Activated naive CD8-positive, alpha-beta T cell (primary cell): ENCODE measurements at regions not wholly inside any gene's neighbourhood (a gene's known extent, or its start where the extent isn't known, plus 50 kb on each side); places are given as distances from the start of the nearest gene placed in this dataset.
"Not testable (repeated sequence)": the region's sequence is repeated elsewhere in the genome, so short reads cannot be mapped to it uniquely, and the experiment has no call there.

Experiments used
- H3K27ac Mint-ChIP-seq: one replicate; pipeline ENCODE4 v1.8.0; 2021; ENCODE audit warnings: mixed read lengths
- H3K27me3 Mint-ChIP-seq: one replicate; pipeline ENCODE4 v1.8.0; 2021; ENCODE audit warnings: mixed read lengths
- H3K36me3 Mint-ChIP-seq: one replicate; pipeline ENCODE4 v1.8.0; 2021; ENCODE audit warnings: mixed read lengths
- H3K4me1 Mint-ChIP-seq: one replicate; pipeline ENCODE4 v1.8.0; 2021; ENCODE audit warnings: low read depth, mixed read lengths
- H3K4me3 Mint-ChIP-seq: one replicate; pipeline ENCODE4 v1.8.0; 2021; ENCODE audit warnings: mild to moderate bottlenecking, mixed read lengths
- H3K9me3 Mint-ChIP-seq: one replicate; pipeline ENCODE4 v1.8.0; 2021; ENCODE audit warnings: low read depth, mixed read lengths

DNA sequence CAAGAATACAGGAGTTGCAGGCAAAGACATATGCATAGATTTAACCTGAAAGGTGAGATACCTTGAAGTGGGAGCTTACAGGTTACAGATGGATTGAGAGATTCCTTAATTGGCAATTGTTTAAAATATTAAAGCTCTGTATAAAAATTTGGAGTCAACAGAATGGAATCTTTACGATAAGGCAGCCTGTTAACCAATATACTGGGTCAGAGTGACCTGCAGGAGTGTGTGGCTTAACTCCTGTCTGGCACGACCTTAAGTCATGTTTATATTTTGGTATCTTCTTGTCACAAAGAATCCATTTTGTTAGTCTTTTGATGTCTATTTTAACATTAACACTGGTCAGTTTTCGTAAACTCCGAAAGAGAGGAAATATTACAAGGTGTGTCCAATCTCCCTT, 1058.2 kb upstream of the CRIM1 start:
- no peaks in the 10 kb centered on the region for H3K36me3 Mint-ChIP-seq
- H3K27ac Mint-ChIP-seq: no peak overlapping the region
- H3K4me1 Mint-ChIP-seq: no peaks in the 10 kb centered on the region
- no peaks in the 10 kb centered on the region for H3K9me3 Mint-ChIP-seq
- no peaks in the 10 kb centered on the region for H3K27me3 Mint-ChIP-seq
- H3K4me3 Mint-ChIP-seq: no peak overlapping the region

DNA sequence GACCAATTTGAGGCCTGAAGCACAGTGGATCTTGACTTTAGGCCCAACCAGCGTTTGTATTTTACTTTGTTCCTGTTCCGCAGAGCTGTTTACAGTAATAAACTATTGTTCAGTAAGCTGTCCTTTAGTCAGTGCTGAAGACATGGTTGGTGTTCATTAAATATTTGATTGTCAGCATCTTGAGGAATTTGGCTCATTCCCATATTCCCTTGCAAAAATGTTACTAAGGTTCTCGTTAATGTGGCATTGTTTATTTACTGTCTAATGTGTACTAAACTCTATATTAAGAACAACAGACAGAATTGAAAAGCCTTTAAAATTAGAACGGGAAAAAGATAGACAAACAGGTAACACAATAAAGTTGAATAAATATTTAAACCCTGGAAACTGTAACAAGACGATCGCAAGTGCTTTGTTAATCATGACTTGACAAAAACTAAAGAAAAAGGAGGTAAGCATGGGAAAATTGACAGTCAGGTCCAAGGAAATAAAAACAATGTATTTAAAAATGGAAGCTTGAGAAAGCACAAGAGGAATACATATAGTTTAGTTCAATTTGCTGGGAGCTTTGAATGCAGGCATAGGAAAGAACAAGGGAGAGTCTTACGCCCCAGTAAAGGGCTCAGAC, 1060.8 kb upstream of the CRIM1 start:
- Mint-ChIP-seq H3K4me3 (no peak overlapping the region), H3K27ac (no peak overlapping the region), H3K36me3 (no peaks in the 10 kb centered on the region), H3K27me3 (no peaks in the 10 kb centered on the region), H3K4me1 (no peaks in the 10 kb centered on the region), H3K9me3 (peaks cover 6% of the 10 kb centered on the region)

DNA sequence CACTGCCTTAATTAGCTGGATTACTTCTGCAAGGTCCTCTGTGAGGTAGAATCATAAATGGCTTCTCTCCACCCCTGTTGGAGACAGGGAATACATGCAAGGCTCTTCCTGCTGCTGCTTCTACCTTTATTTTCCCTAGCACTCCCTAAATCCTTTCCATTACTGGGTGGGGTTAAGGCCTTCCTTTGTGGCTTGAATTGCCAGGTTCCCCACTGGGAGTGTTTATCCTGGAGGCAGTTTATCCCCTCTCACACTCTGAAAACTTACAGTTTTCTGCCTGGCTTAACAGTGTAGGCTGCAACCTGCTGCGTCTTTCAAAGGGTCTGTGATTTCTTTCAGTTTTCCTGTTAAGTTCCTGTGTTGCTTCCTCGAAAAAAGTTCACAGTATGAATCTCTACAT, 1062.3 kb upstream of the CRIM1 start:
- H3K36me3 Mint-ChIP-seq: no peaks in the 10 kb centered on the region

GRCh38 chr2:35292199-35292598, 1063.4 kb upstream of the CRIM1 start:
- Mint-ChIP-seq H3K4me3 (no peak overlapping the region), H3K27ac (no peak overlapping the region), H3K27me3 (no peaks in the 10 kb centered on the region), H3K36me3 (no peaks in the 10 kb centered on the region), H3K9me3 (peaks cover 9% of the 10 kb centered on the region), H3K4me1 (no peaks in the 10 kb centered on the region)

More for the DNA sequence above, 1062.3 kb upstream of the CRIM1 start:
- Mint-ChIP-seq H3K27ac (no peak overlapping the region), H3K27me3 (no peaks in the 10 kb centered on the region), H3K4me3 (no peak overlapping the region), H3K9me3 (peaks cover 9% of the 10 kb centered on the region), H3K4me1 (no peaks in the 10 kb centered on the region)

DNA sequence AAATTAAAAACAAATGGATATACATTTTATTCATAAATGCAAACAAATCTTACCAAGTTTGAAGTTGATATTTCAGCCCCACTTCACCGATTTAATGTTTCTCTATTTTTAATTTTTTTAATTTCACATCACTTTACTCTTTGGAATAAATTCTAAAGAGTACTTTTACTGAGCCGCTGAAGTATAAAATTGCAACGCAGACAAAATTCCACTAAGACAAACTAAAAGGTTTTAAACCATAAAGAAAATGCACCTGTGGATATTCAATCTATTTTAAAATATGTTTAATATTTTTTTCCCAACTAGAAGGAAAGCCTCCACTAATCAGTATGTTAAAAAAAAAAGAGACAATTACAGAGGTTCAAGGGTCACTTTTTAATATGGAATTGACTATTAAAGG, 1073.9 kb upstream of the CRIM1 start:
- H3K27ac Mint-ChIP-seq: no peak overlapping the region
- H3K36me3 Mint-ChIP-seq: no peaks in the 10 kb centered on the region
- no peaks in the 10 kb centered on the region for H3K27me3 Mint-ChIP-seq
- no peaks in the 10 kb centered on the region for H3K4me1 Mint-ChIP-seq
- no peak overlapping the region for H3K4me3 Mint-ChIP-seq
- H3K9me3 Mint-ChIP-seq: peaks cover 7% of the 10 kb centered on the region

GRCh38 chr2:35255826-35256225, 1099.8 kb upstream of the CRIM1 start:
- no peak overlapping the region for H3K4me3 Mint-ChIP-seq
- no peak overlapping the region for H3K27ac Mint-ChIP-seq
- no peaks in the 10 kb centered on the region for H3K4me1 Mint-ChIP-seq
- no peaks in the 10 kb centered on the region for H3K36me3 Mint-ChIP-seq
- H3K27me3 Mint-ChIP-seq: no peaks in the 10 kb centered on the region
- H3K9me3 Mint-ChIP-seq: peaks cover 20% of the 10 kb centered on the region

DNA sequence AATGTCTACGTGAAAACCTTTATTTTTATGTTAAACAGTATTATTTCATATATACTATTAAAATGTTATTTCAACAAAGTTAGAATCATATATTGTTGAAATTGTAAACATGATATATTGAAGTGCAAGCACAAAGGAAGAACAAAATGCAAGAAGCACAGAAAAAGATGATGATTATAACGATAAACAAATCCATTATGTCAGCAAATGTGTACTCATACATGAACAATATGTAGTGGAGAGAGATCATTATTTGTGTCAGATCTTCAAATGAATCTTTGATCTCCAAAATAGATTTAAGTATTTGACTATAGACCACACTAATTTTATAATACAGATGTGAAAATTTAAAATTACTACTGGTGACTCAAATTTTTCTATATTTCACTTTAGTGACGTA, 1104.4 kb upstream of the CRIM1 start:
- Mint-ChIP-seq H3K27ac (no peak overlapping the region), H3K4me1 (no peaks in the 10 kb centered on the region), H3K27me3 (no peaks in the 10 kb centered on the region), H3K4me3 (no peak overlapping the region), H3K36me3 (no peaks in the 10 kb centered on the region), H3K9me3 (peaks cover 18% of the 10 kb centered on the region)

GRCh38 chr2:35246702-35247101, 1108.9 kb upstream of the CRIM1 start:
- Mint-ChIP-seq H3K4me3 (no peak overlapping the region), H3K4me1 (no peaks in the 10 kb centered on the region), H3K36me3 (no peaks in the 10 kb centered on the region), H3K9me3 (peaks cover 6% of the 10 kb centered on the region), H3K27ac (no peak overlapping the region), H3K27me3 (no peaks in the 10 kb centered on the region)

- Mint-ChIP-seq H3K4me3 (no peak overlapping the region), H3K36me3 (no peaks in the 10 kb centered on the region), H3K27ac (no peak overlapping the region), H3K27me3 (no peaks in the 10 kb centered on the region), H3K4me1 (no peaks in the 10 kb centered on the region), H3K9me3 (peaks cover 18% of the 10 kb centered on the region)
Measured at GRCh38 chr2:35228584-35228983, 1127.0 kb upstream of the CRIM1 start.

- Mint-ChIP-seq H3K4me3 (no peak overlapping the region), H3K9me3 (peaks cover 8% of the 10 kb centered on the region), H3K36me3 (no peaks in the 10 kb centered on the region), H3K4me1 (no peaks in the 10 kb centered on the region), H3K27me3 (no peaks in the 10 kb centered on the region), H3K27ac (no peak overlapping the region)
Measured at GRCh38 chr2:35220461-35220860, 1135.1 kb upstream of the CRIM1 start.

DNA sequence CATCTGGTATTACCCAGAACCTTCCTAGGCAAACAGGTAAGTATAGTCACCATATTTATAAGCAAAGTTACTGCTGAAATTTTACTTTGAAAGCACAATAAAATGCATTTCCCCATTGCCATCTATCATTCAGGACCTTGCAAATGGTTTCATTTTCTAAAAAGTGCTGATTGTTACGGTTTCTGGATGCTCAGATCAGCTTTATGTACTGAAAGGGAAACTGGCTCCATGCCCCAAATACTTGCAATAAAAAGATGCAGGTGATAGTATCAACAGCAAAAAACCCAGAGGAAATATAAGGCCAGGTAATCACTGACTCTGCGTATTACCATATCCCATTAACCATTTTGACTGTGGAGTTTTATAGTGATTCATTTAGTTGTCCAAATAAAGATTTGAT, 1150.7 kb upstream of the CRIM1 start:
- no peak overlapping the region for H3K27ac Mint-ChIP-seq
- no peaks in the 10 kb centered on the region for H3K4me1 Mint-ChIP-seq
- H3K4me3 Mint-ChIP-seq: no peak overlapping the region
- H3K9me3 Mint-ChIP-seq: no peaks in the 10 kb centered on the region
- H3K36me3 Mint-ChIP-seq: no peaks in the 10 kb centered on the region
- no peaks in the 10 kb centered on the region for H3K27me3 Mint-ChIP-seq

- H3K9me3 Mint-ChIP-seq: no peaks in the 10 kb centered on the region
Measured at GRCh38 chr2:35204323-35204722, 1151.3 kb upstream of the CRIM1 start.

DNA sequence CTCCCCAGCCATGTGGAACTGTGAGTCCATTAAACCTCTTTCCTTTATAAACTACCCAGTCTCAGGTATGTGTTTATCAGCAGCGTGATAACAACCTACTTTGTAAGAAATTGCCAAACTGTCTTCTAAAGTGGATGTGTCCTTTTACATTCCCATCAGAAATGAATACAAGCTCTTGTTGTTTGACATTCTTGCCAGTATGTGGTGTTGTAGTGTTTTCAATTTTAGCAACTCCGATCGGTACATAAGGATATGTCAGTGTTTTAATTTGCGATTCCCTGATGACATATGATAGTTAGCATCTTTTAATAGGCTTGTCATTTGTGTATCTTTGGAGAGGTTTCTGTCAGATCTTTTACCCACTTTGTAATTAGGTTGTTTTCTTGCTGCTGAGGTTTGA, 1156.3 kb upstream of the CRIM1 start:
- H3K9me3 Mint-ChIP-seq: peaks cover 5% of the 10 kb centered on the region
- no peak overlapping the region for H3K4me3 Mint-ChIP-seq
- no peaks in the 10 kb centered on the region for H3K27me3 Mint-ChIP-seq

More at GRCh38 chr2:35204323-35204722, 1151.3 kb upstream of the CRIM1 start:
- H3K27me3 Mint-ChIP-seq: no peaks in the 10 kb centered on the region
- no peak overlapping the region for H3K27ac Mint-ChIP-seq
- H3K4me1 Mint-ChIP-seq: no peaks in the 10 kb centered on the region
- H3K4me3 Mint-ChIP-seq: no peak overlapping the region
- H3K36me3 Mint-ChIP-seq: no peaks in the 10 kb centered on the region

DNA sequence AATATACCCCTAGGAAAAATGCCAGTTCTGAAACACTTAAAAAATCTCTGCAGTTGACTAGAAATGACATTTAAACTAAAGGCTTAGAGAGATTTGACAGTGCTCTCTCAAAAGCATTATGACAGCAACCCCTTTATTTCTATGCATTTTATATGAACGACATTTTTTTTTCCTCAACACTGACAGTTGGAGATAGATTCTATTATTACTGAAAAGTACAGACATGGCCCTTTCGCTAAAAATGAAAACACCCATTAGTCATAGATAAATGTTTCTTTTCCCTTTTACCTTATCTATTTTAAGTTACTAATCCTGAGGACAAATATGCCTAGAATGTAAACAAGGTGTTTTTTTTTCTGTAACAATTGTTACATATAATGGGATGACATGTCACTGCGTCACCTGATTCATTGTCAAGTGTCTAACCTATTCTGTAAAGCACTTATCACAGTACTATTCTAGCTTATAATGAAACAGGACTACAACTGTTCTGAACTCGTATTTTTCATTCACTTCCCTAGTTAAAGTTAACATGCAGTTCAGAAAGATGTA, 1169.6 kb upstream of the CRIM1 start:
- Mint-ChIP-seq H3K36me3 (no peaks in the 10 kb centered on the region), H3K9me3 (peaks cover 8% of the 10 kb centered on the region), H3K27me3 (no peaks in the 10 kb centered on the region), H3K27ac (no peak overlapping the region), H3K4me1 (no peaks in the 10 kb centered on the region), H3K4me3 (no peak overlapping the region)

More for the DNA sequence above, 1156.3 kb upstream of the CRIM1 start:
- H3K36me3 Mint-ChIP-seq: no peaks in the 10 kb centered on the region
- H3K27ac Mint-ChIP-seq: no peak overlapping the region
- no peaks in the 10 kb centered on the region for H3K4me1 Mint-ChIP-seq

- Mint-ChIP-seq H3K27me3 (no peaks in the 10 kb centered on the region), H3K4me1 (no peaks in the 10 kb centered on the region), H3K27ac (no peak overlapping the region), H3K36me3 (no peaks in the 10 kb centered on the region), H3K9me3 (peaks cover 7% of the 10 kb centered on the region), H3K4me3 (no peak overlapping the region)
Measured at GRCh38 chr2:35184471-35184870, 1171.1 kb upstream of the CRIM1 start.

DNA sequence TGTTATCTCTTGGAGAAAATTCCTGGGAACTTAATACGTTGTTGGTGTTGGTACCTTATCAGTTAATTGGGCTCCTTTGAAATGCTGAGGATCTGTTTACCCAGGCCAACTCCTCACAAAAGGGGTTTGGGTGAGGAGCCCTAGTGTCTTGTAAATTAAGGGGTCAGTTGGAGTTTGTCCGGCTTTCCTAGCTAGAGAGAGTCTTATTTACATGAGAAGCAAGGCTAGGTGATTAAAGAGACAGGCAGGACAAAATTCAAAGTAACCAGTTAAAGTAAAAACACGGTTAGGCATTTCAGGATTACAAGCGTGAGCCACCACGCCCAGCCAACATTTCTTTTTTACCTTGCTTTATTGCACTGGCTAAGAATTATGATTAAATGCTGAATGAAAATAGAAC, 1178.9 kb upstream of the CRIM1 start:
- H3K9me3 Mint-ChIP-seq, H3K27ac Mint-ChIP-seq, H3K27me3 Mint-ChIP-seq, H3K36me3 Mint-ChIP-seq, H3K4me3 Mint-ChIP-seq, H3K4me1 Mint-ChIP-seq: not testable (repeated sequence)
